OCI-LY7 (cell line): ENCODE measurements at regions not wholly inside any gene's neighbourhood (a gene's known extent, or its start where the extent isn't known, plus 50 kb on each side); places are given as distances from the start of the nearest gene placed in this dataset.

Experiments used
- BruUV-seq: library from RNA; stranded (reverse); fragments of 400-500 nt; replicated peaks from 2 replicates; lab custom pipeline; 2021; lab: Mats Ljungman, UMichigan
- CTCF ChIA-PET: fragments of 300-600 bp; sonication (Branson Sonifier 250); formaldehyde crosslinking; loops from one replicate; lab custom pipeline; 2022; ENCODE audit warnings: antibody characterized with exemption; ENCODE audit not compliant: unreplicated experiment; lab: Charles Lee
- POLR2A ChIA-PET: fragments of 300-600 bp; sonication (Branson Sonifier 250); formaldehyde crosslinking; loops from one replicate; lab custom pipeline; 2022; ENCODE audit warnings: antibody characterized with exemption; lab: Charles Lee
- DNase-seq: peaks from one replicate; pipeline ENCODE4 v3.0.0-alpha.2; 2015; ENCODE audit warnings: low spot score
- H2AFZ ChIP-seq: fragments of 200-600 bp; sonication (generic), shearing (Covaris generic); 2 replicates; pipeline ENCODE4 v1.6.1; 2014; ENCODE audit warnings: mild to moderate bottlenecking, antibody characterized with exemption, low read length, moderate library complexity
- H3K27ac ChIP-seq: fragments of 200-600 bp; sonication (generic); 2 replicates; pipeline ENCODE4 v1.5.1; 2014; ENCODE audit warnings: mixed run types, low read depth, mild to moderate bottlenecking, moderate library complexity, low read length, inconsistent platforms; ENCODE audit not compliant: poor library complexity, severe bottlenecking
- H3K36me3 ChIP-seq: fragments of 200-600 bp; sonication (generic); 2 replicates; pipeline ENCODE4 v1.6.1; 2014; ENCODE audit warnings: mild to moderate bottlenecking, antibody characterized with exemption, low read length, moderate library complexity, mixed read lengths; ENCODE audit not compliant: insufficient read depth
- H3K4me1 ChIP-seq: fragments of 200-600 bp; sonication (generic); 2 replicates; pipeline ENCODE4 v1.5.1; 2014; ENCODE audit warnings: mild to moderate bottlenecking, low read length; ENCODE audit not compliant: insufficient read depth, poor library complexity, severe bottlenecking
- H3K4me2 ChIP-seq: fragments of 200-600 bp; sonication (generic); 2 replicates; pipeline ENCODE4 v1.6.1; 2014; ENCODE audit warnings: mild to moderate bottlenecking, low read length
- H3K4me3 ChIP-seq: fragments of 200-600 bp; sonication (generic); 2 replicates; pipeline ENCODE4 v1.5.1; 2014; ENCODE audit warnings: mild to moderate bottlenecking, low read depth, low read length; ENCODE audit not compliant: poor library complexity, severe bottlenecking
- H3K79me2 ChIP-seq: fragments of 200-600 bp; sonication (generic); 2 replicates; pipeline ENCODE4 v1.6.1; 2016; ENCODE audit warnings: low read depth, mild to moderate bottlenecking, low read length, moderate library complexity, mixed read lengths; ENCODE audit not compliant: insufficient read depth
- H3K9me2 ChIP-seq: fragments of 200-600 bp; sonication (generic); 2 replicates; pipeline ENCODE4 v1.6.1; 2016; ENCODE audit warnings: mild to moderate bottlenecking, low read length, mixed read lengths; ENCODE audit not compliant: insufficient read depth
- H3K9me3 ChIP-seq: fragments of 200-600 bp; sonication (generic); 2 replicates; pipeline ENCODE4 v1.6.1; 2014; ENCODE audit warnings: mild to moderate bottlenecking, mixed run types, low read length, mixed read lengths
- H4K20me1 ChIP-seq: fragments of 200-600 bp; sonication (generic); 2 replicates; pipeline ENCODE4 v1.6.1; 2014; ENCODE audit warnings: mild to moderate bottlenecking, antibody characterized with exemption, low read length, moderate library complexity, mixed read lengths; ENCODE audit not compliant: insufficient read depth
- CTCF ChIP-seq: fragments of 200-600 bp; sonication (generic); conservative IDR thresholded peaks from 2 replicates; pipeline ENCODE4 v1.5.1; 2014; ENCODE audit warnings: mild to moderate bottlenecking, antibody characterized with exemption, low read length, moderate library complexity, mixed read lengths
- EZH2phosphoT487 ChIP-seq: fragments of 200-600 bp; sonication (generic); IDR thresholded peaks from 2 replicates; pipeline ENCODE4 v1.6.1; 2018; ENCODE audit warnings: low read depth, borderline replicate concordance, mild to moderate bottlenecking, mixed run types, antibody characterized with exemption, low read length, moderate library complexity, mixed read lengths
- intact Hi-C: fragments of 100-400 bp; cut with micrococcal nuclease; formaldehyde crosslinking; loops from one replicate; pipeline ENCODE4 v1.10.0; 2022; ENCODE audit not compliant: unreplicated experiment

GRCh38 chr6:139758209-139758611 is 383.8 kb upstream of the CITED2 start:
- H3K36me3 ChIP-seq = no peaks in the 10 kb centered on the region
- DNase-seq = no peak
- H3K9me3 ChIP-seq = no peaks in the 10 kb centered on the region
- H3K4me2 ChIP-seq = no peak overlapping the region
- H3K9me2 ChIP-seq = no peaks in the 10 kb centered on the region
- no peaks in the 10 kb centered on the region for H3K79me2 ChIP-seq
- intact Hi-C loops = no loop called here
- no peak overlapping the region for H2AFZ ChIP-seq
- H4K20me1 ChIP-seq = no peaks in the 10 kb centered on the region
- ChIA-PET CTCF (no interaction called here), POLR2A (interaction anchor here (2.0 kb wide), 1 partner anchor 9 kb away, joined by 10 read pairs; no protein-coding TSS in a partner anchor)
- H3K27ac ChIP-seq = no peak overlapping the region
- no TSS peak for BruUV-seq
- H3K4me1 ChIP-seq = no peaks in the 10 kb centered on the region
- H3K4me3 ChIP-seq = no peak overlapping the region
- TF ChIP-seq CTCF (no peak), EZH2phosphoT487 (no peak)

- no peak overlapping the region for H2AFZ ChIP-seq
- BruUV-seq = no TSS peak
- no peak for DNase-seq
- H3K9me2 ChIP-seq = no peaks in the 10 kb centered on the region
- CTCF ChIA-PET = no interaction called here
- no peaks in the 10 kb centered on the region for H4K20me1 ChIP-seq
- no peak for TF ChIP-seq CTCF
- TF ChIP-seq EZH2phosphoT487 = no peak
- POLR2A ChIA-PET = interaction anchor here (2.0 kb wide), 1 partner anchor 10 kb away, joined by 10 read pairs; no protein-coding TSS in a partner anchor
- H3K4me2 ChIP-seq = no peak overlapping the region
- H3K36me3 ChIP-seq = no peaks in the 10 kb centered on the region
- no peaks in the 10 kb centered on the region for H3K9me3 ChIP-seq
- no peaks in the 10 kb centered on the region for H3K4me1 ChIP-seq
- H3K79me2 ChIP-seq = no peaks in the 10 kb centered on the region
- no peak overlapping the region for H3K27ac ChIP-seq
- intact Hi-C loops = no loop called here
- H3K4me3 ChIP-seq = no peak overlapping the region
Measured at GRCh38 chr6:139757784-139758183, 383.3 kb upstream of the CITED2 start.

GRCh38 chr6:139756381-139756780 is 381.9 kb upstream of the CITED2 start:
- Histone ChIP-seq H3K9me2 (no peaks in the 10 kb centered on the region), H2AFZ (no peak overlapping the region), H3K27ac (no peak overlapping the region), H3K36me3 (no peaks in the 10 kb centered on the region), H3K4me3 (no peak overlapping the region), H3K4me2 (no peak overlapping the region), H3K9me3 (no peaks in the 10 kb centered on the region), H4K20me1 (no peaks in the 10 kb centered on the region), H3K4me1 (no peaks in the 10 kb centered on the region), H3K79me2 (no peaks in the 10 kb centered on the region)
- no peak for DNase-seq
- no TSS peak for BruUV-seq
- ChIA-PET POLR2A (interaction anchor here (0.7 kb wide), 1 partner anchor 74 kb away, joined by 8 read pairs; no protein-coding TSS in a partner anchor), CTCF (no interaction called here)
- TF ChIP-seq EZH2phosphoT487 (no peak), CTCF (no peak)
- intact Hi-C loops = no loop called here
